ENCODE measurements at regions not wholly inside any gene's neighbourhood (a gene's known extent, or its start where the extent isn't known, plus 50 kb on each side); places are given as distances from the start of the nearest gene placed in this dataset.

GRCh38 chr16:55257966-55258613 is 65.9 kb upstream of the IRX6 start:
- TF ChIP-seq CTCF (conservative IDR thresholded peaks at IDR 0.05; ENCODE audit: low read depth in 2 of 2) (peak; percentile 93 to 99), EZH2phosphoT487 (IDR thresholded peaks at IDR 0.05; ENCODE audit: unreplicated experiment) (no peak), EZH2 (IDR thresholded peaks at IDR 0.05; ENCODE audit: low read depth, unreplicated experiment) (no peak), POLR2AphosphoS5 (IDR thresholded peaks at IDR 0.05; ENCODE audit: low read depth) (no peak), NANOG (IDR thresholded peaks at IDR 0.05; ENCODE audit: borderline replicate concordance) (no peak), JUNB (IDR thresholded peaks at IDR 0.05; ENCODE audit: unreplicated experiment) (no peak), STAT1 (IDR thresholded peaks at IDR 0.05; ENCODE audit: unreplicated experiment) (no peak), ZNF331 (CRISPR knock-in tag; IDR thresholded peaks at IDR 0.05; ENCODE audit: low read depth) (no peak), ZNF114 (CRISPR knock-in tag; IDR thresholded peaks at IDR 0.05) (no peak), CREB1 (CRISPR knock-in tag; IDR thresholded peaks at IDR 0.05; ENCODE audit: low read depth) (no peak)
- TF ChIP-seq, protein P1, sequence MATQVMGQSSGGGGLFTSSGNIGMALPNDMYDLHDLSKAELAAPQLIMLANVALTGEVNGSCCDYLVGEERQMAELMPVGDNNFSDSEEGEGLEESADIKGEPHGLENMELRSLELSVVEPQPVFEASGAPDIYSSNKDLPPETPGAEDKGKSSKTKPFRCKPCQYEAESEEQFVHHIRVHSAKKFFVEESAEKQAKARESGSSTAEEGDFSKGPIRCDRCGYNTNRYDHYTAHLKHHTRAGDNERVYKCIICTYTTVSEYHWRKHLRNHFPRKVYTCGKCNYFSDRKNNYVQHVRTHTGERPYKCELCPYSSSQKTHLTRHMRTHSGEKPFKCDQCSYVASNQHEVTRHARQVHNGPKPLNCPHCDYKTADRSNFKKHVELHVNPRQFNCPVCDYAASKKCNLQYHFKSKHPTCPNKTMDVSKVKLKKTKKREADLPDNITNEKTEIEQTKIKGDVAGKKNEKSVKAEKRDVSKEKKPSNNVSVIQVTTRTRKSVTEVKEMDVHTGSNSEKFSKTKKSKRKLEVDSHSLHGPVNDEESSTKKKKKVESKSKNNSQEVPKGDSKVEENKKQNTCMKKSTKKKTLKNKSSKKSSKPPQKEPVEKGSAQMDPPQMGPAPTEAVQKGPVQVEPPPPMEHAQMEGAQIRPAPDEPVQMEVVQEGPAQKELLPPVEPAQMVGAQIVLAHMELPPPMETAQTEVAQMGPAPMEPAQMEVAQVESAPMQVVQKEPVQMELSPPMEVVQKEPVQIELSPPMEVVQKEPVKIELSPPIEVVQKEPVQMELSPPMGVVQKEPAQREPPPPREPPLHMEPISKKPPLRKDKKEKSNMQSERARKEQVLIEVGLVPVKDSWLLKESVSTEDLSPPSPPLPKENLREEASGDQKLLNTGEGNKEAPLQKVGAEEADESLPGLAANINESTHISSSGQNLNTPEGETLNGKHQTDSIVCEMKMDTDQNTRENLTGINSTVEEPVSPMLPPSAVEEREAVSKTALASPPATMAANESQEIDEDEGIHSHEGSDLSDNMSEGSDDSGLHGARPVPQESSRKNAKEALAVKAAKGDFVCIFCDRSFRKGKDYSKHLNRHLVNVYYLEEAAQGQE (IDR thresholded peaks at IDR 0.05; ENCODE audit: unreplicated experiment): no peak
- TF ChIP-seq, protein P2, sequence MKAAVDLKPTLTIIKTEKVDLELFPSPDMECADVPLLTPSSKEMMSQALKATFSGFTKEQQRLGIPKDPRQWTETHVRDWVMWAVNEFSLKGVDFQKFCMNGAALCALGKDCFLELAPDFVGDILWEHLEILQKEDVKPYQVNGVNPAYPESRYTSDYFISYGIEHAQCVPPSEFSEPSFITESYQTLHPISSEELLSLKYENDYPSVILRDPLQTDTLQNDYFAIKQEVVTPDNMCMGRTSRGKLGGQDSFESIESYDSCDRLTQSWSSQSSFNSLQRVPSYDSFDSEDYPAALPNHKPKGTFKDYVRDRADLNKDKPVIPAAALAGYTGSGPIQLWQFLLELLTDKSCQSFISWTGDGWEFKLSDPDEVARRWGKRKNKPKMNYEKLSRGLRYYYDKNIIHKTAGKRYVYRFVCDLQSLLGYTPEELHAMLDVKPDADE (IDR thresholded peaks at IDR 0.05): no peak
- TF ChIP-seq, protein P3, sequence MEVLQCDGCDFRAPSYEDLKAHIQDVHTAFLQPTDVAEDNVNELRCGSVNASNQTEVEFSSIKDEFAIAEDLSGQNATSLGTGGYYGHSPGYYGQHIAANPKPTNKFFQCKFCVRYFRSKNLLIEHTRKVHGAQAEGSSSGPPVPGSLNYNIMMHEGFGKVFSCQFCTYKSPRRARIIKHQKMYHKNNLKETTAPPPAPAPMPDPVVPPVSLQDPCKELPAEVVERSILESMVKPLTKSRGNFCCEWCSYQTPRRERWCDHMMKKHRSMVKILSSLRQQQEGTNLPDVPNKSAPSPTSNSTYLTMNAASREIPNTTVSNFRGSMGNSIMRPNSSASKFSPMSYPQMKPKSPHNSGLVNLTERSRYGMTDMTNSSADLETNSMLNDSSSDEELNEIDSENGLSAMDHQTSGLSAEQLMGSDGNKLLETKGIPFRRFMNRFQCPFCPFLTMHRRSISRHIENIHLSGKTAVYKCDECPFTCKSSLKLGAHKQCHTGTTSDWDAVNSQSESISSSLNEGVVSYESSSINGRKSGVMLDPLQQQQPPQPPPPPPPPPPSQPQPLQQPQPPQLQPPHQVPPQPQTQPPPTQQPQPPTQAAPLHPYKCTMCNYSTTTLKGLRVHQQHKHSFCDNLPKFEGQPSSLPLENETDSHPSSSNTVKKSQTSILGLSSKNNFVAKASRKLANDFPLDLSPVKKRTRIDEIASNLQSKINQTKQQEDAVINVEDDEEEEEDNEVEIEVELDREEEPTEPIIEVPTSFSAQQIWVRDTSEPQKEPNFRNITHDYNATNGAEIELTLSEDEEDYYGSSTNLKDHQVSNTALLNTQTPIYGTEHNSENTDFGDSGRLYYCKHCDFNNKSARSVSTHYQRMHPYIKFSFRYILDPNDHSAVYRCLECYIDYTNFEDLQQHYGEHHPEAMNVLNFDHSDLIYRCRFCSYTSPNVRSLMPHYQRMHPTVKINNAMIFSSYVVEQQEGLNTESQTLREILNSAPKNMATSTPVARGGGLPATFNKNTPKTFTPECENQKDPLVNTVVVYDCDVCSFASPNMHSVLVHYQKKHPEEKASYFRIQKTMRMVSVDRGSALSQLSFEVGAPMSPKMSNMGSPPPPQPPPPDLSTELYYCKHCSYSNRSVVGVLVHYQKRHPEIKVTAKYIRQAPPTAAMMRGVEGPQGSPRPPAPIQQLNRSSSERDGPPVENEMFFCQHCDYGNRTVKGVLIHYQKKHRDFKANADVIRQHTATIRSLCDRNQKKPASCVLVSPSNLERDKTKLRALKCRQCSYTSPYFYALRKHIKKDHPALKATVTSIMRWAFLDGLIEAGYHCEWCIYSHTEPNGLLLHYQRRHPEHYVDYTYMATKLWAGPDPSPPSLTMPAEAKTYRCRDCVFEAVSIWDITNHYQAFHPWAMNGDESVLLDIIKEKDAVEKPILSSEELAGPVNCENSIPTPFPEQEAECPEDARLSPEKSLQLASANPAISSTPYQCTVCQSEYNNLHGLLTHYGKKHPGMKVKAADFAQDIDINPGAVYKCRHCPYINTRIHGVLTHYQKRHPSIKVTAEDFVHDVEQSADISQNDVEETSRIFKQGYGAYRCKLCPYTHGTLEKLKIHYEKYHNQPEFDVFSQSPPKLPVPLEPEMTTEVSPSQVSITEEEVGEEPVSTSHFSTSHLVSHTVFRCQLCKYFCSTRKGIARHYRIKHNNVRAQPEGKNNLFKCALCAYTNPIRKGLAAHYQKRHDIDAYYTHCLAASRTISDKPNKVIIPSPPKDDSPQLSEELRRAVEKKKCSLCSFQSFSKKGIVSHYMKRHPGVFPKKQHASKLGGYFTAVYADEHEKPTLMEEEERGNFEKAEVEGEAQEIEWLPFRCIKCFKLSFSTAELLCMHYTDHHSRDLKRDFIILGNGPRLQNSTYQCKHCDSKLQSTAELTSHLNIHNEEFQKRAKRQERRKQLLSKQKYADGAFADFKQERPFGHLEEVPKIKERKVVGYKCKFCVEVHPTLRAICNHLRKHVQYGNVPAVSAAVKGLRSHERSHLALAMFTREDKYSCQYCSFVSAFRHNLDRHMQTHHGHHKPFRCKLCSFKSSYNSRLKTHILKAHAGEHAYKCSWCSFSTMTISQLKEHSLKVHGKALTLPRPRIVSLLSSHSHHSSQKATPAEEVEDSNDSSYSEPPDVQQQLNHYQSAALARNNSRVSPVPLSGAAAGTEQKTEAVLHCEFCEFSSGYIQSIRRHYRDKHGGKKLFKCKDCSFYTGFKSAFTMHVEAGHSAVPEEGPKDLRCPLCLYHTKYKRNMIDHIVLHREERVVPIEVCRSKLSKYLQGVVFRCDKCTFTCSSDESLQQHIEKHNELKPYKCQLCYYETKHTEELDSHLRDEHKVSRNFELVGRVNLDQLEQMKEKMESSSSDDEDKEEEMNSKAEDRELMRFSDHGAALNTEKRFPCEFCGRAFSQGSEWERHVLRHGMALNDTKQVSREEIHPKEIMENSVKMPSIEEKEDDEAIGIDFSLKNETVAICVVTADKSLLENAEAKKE (CRISPR knock-in tag; IDR thresholded peaks at IDR 0.05): no peak
